CD4-positive, alpha-beta T cell treated with Interleukin-6 for 4 hours (primary cell): ENCODE measurements at regions not wholly inside any gene's neighbourhood (a gene's known extent, or its start where the extent isn't known, plus 50 kb on each side); places are given as distances from the start of the nearest gene placed in this dataset.
"Not testable (repeated sequence)": the region's sequence is repeated elsewhere in the genome, so short reads cannot be mapped to it uniquely, and the experiment has no call there.

ENCODE experiments used
- DNase-seq: peaks from one replicate; pipeline ENCODE4 v3.0.0-alpha.2; 2020; ENCODE audit warnings: mixed read lengths

GRCh38 chr5:125660231-125660895, 762.8 kb upstream of the GRAMD2B start:
- DNase-seq: no peak

- no peak for DNase-seq
These were observed 761.6 kb upstream of the GRAMD2B start for GRCh38 chr5:125661584-125661983.

- DNase-seq: no peak
These were observed 754.3 kb upstream of the GRAMD2B start for GRCh38 chr5:125668884-125669283.

- no peak for DNase-seq
These were observed 749.8 kb upstream of the GRAMD2B start for GRCh38 chr5:125673359-125673950.

- DNase-seq: no peak
These were observed 743.7 kb upstream of the GRAMD2B start for GRCh38 chr5:125679522-125679921.

- DNase-seq: no peak
These were observed 739.5 kb upstream of the GRAMD2B start for GRCh38 chr5:125683669-125684068.

GRCh38 chr5:125685771-125686170, 737.4 kb upstream of the GRAMD2B start:
- DNase-seq: no peak

GRCh38 chr5:125691738-125692530, 731.3 kb upstream of the GRAMD2B start:
- DNase-seq: not testable (repeated sequence)

GRCh38 chr5:125695996-125696655, 727.1 kb upstream of the GRAMD2B start:
- no peak for DNase-seq

GRCh38 chr5:125696762-125697161, 726.4 kb upstream of the GRAMD2B start:
- no peak for DNase-seq

GRCh38 chr5:125698420-125698819, 724.8 kb upstream of the GRAMD2B start:
- DNase-seq: no peak

- no peak for DNase-seq
These were observed 723.3 kb upstream of the GRAMD2B start for GRCh38 chr5:125699860-125700259.

- DNase-seq: no peak
These were observed 722.8 kb upstream of the GRAMD2B start for GRCh38 chr5:125700380-125700861.

GRCh38 chr5:125703616-125704015, 719.6 kb upstream of the GRAMD2B start:
- DNase-seq: no peak

GRCh38 chr5:125704888-125705287, 718.3 kb upstream of the GRAMD2B start:
- DNase-seq: no peak

- DNase-seq: no peak
These were observed 714.6 kb upstream of the GRAMD2B start for GRCh38 chr5:125708583-125708982.

GRCh38 chr5:125710745-125711144, 712.5 kb upstream of the GRAMD2B start:
- no peak for DNase-seq

GRCh38 chr5:125712397-125712796, 710.8 kb upstream of the GRAMD2B start:
- DNase-seq: no peak

GRCh38 chr5:125713109-125713805, 710.0 kb upstream of the GRAMD2B start:
- no peak for DNase-seq

- DNase-seq: no peak
These were observed 708.0 kb upstream of the GRAMD2B start for GRCh38 chr5:125715216-125715615.

GRCh38 chr5:125717209-125717608, 706.0 kb upstream of the GRAMD2B start:
- DNase-seq: no peak

- no peak for DNase-seq
These were observed 703.4 kb upstream of the GRAMD2B start for GRCh38 chr5:125719681-125720347.
